ENCODE measurements at regions not wholly inside any gene's neighbourhood (a gene's known extent, or its start where the extent isn't known, plus 50 kb on each side); places are given as distances from the start of the nearest gene placed in this dataset.

DNA sequence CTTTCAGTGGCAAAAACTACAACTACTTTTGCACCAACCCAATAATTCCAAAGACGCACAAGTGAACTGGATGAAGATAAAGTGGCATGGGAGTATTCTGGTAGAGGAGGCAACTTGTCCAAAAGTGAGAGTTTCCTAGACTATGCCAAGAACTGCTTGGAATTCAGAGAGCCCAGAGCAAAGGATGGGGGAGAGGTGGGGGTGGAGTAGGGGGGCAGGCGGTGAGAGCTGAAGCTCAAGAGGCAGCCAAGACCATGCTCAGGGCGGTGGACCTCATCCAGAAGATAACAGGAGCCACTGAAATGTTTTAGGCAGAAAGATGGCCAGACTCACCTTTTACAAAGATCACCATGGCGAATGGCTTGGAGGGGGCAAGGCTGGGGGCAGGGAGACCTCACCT, 242.5 kb downstream of the SEC61B start:
- Histone ChIP-seq H3K4me2 (ENCODE audit: low read length) (no peak overlapping the region), H3K36me3 (ENCODE audit: control insufficient read depth, low read length) (no peaks in the 10 kb centered on the region), H3K27me3 (ENCODE audit: control insufficient read depth, low read length) (no peaks in the 10 kb centered on the region), H4K20me1 (ENCODE audit: control insufficient read depth, insufficient read depth, low read depth, low read length) (no peaks in the 10 kb centered on the region), H3K9me2 (replicated peaks; ENCODE audit: control insufficient read depth, low read length) (no peaks in the 10 kb centered on the region; the same call in 1 of the 2 replicates), H3K9me3 (ENCODE audit: control insufficient read depth, insufficient read depth, low read length) (no peaks in the 10 kb centered on the region), H3K4me1 (ENCODE audit: control insufficient read depth, low read length) (no peaks in the 10 kb centered on the region), H3K4me3 (ENCODE audit: low read length) (no peak overlapping the region), H3K79me2 (ENCODE audit: control insufficient read depth, low read length) (no peaks in the 10 kb centered on the region), H3F3A (ENCODE audit: control insufficient read depth, insufficient read depth) (no peaks in the 10 kb centered on the region), H3K27ac (ENCODE audit: low read depth, low read length) (no peak overlapping the region)
- TF ChIP-seq EZH2phosphoT487 (IDR thresholded peaks at IDR 0.05; ENCODE audit: borderline replicate concordance, low read length), result no peak
- TF ChIP-seq CTCF (IDR thresholded peaks at IDR 0.05; ENCODE audit: low read depth, low read length, poor library complexity, severe bottlenecking), result no peak

DNA sequence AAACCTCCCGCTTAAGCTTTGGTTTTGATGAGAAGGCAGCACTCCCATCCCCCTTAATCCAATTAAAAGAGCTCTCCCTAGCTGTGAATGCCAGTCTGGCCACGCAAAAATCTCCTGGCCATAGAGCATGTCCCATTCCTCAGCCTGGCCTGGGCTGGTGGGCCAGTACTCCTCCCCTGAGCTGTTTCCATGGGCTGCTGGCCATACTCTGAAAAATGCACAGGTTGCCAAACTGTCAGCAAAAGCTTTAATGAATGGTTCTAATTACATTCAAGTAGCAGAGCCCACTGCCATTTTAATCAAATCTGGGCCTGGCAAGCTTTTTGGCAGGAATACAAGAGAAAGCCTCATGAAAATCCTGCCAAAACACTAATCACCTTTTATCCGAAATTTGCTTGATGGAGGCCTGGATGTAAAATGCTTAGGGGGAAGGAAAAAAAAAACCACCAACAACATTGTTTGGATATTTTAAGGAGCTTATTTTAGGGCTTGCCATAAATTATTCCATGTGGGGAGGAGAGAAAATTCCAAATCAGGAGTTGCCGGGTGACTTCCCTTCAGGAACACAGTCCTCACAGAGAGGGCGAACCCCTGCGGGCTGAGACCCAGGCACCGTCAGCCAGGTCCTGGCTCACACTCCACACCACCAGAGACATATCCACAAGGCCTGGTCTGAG, 243.3 kb downstream of the SEC61B start:
- no peak overlapping the region for H3K27ac ChIP-seq (ENCODE audit: low read depth, low read length)
- H3K4me1 ChIP-seq (ENCODE audit: control insufficient read depth, low read length), result no peaks in the 10 kb centered on the region
- H3K9me2 ChIP-seq (replicated peaks; ENCODE audit: control insufficient read depth, low read length), result no peaks in the 10 kb centered on the region
- H3K36me3 ChIP-seq (ENCODE audit: control insufficient read depth, low read length), result no peaks in the 10 kb centered on the region
- H3K9me3 ChIP-seq (ENCODE audit: control insufficient read depth, insufficient read depth, low read length), result no peaks in the 10 kb centered on the region
- H4K20me1 ChIP-seq (ENCODE audit: control insufficient read depth, insufficient read depth, low read depth, low read length), result no peaks in the 10 kb centered on the region
- no peaks in the 10 kb centered on the region for H3K79me2 ChIP-seq (ENCODE audit: control insufficient read depth, low read length)
- no peaks in the 10 kb centered on the region for H3F3A ChIP-seq (ENCODE audit: control insufficient read depth, insufficient read depth)
- peaks cover 1% of the 10 kb centered on the region; the same call in 1 of the 2 replicates for H3K27me3 ChIP-seq (ENCODE audit: control insufficient read depth, low read length)
- no peak overlapping the region for H3K4me2 ChIP-seq (ENCODE audit: low read length)
- no peak for TF ChIP-seq CTCF (IDR thresholded peaks at IDR 0.05; ENCODE audit: low read depth, low read length, poor library complexity, severe bottlenecking)
- no peak for TF ChIP-seq EZH2phosphoT487 (IDR thresholded peaks at IDR 0.05; ENCODE audit: borderline replicate concordance, low read length)
- no peak overlapping the region for H3K4me3 ChIP-seq (ENCODE audit: low read length)

DNA sequence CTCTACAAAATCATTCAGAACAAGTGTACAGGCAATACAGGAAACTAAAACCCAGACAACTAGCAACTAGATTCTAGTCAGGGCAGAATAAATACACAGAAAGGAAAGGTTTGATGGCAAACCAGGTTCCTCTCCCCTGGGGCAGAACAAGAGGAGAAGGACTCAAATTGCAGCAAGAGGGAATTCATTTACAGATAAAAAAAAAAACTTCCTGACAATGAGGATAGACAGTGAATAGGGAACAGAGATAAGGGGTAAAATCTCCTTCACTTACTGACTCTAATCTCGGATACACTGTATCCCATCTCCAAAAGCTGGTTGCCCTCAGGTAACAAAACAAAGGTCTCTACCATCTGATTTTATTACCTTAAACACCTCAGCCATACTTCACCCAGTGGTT, 244.0 kb downstream of the SEC61B start:
- H3K9me3 ChIP-seq (ENCODE audit: control insufficient read depth, insufficient read depth, low read length), result no peaks in the 10 kb centered on the region
- no peaks in the 10 kb centered on the region for H3K79me2 ChIP-seq (ENCODE audit: control insufficient read depth, low read length)
- H3K9me2 ChIP-seq (replicated peaks; ENCODE audit: control insufficient read depth, low read length), result no peaks in the 10 kb centered on the region
- TF ChIP-seq CTCF (IDR thresholded peaks at IDR 0.05; ENCODE audit: low read depth, low read length, poor library complexity, severe bottlenecking) (no peak), EZH2phosphoT487 (IDR thresholded peaks at IDR 0.05; ENCODE audit: borderline replicate concordance, low read length) (no peak)
- no peak overlapping the region for H3K4me3 ChIP-seq (ENCODE audit: low read length)
- H3F3A ChIP-seq (ENCODE audit: control insufficient read depth, insufficient read depth), result no peaks in the 10 kb centered on the region
- H3K27me3 ChIP-seq (ENCODE audit: control insufficient read depth, low read length), result peaks cover 7% of the 10 kb centered on the region
- H3K4me1 ChIP-seq (ENCODE audit: control insufficient read depth, low read length), result no peaks in the 10 kb centered on the region
- no peaks in the 10 kb centered on the region for H3K36me3 ChIP-seq (ENCODE audit: control insufficient read depth, low read length)
- H3K27ac ChIP-seq (ENCODE audit: low read depth, low read length), result no peak overlapping the region
- H4K20me1 ChIP-seq (ENCODE audit: control insufficient read depth, insufficient read depth, low read depth, low read length), result no peaks in the 10 kb centered on the region
- H3K4me2 ChIP-seq (ENCODE audit: low read length), result no peak overlapping the region

Data from DOHH2 (cell line).